Adrenal gland (tissue), 9 donors: ENCODE measurements at regions not wholly inside any gene's neighbourhood (a gene's known extent, or its start where the extent isn't known, plus 50 kb on each side); places are given as distances from the start of the nearest gene placed in this dataset.
A peak's percentile ranks its signal among the peaks of the same experiment; 100 is the strongest.

Experiments used
- DNase-seq, 7 donors: peaks; one replicate each; pipeline ENCODE4 v3.0.0-alpha.2; 2019 to 2020
- H3K27ac ChIP-seq, 5 donors: fragments of 200-600 bp; sonication (generic) in 4 of 5; 1 replicate in 3 of 5; 2 replicates in 2 of 5; pipeline versions ENCODE4 v1.5.1 to v1.8.0; 2016 to 2020; ENCODE audit warnings: mild to moderate bottlenecking in 1 of 5
- H3K27me3 ChIP-seq: fragments of 200-600 bp; 2 replicates; pipeline ENCODE4 v1.8.0; 2021
- H3K36me3 ChIP-seq, 2 donors: fragments of 200-600 bp; replicated peaks in 1 of 2; 1 replicate in 1 of 2; 2 replicates in 1 of 2; pipeline versions ENCODE4 v1.5.1 to v1.8.0; 2018 to 2022
- H3K4me1 ChIP-seq, 2 donors: fragments of 200-600 bp; replicated peaks in 1 of 2; 1 replicate in 1 of 2; 2 replicates in 1 of 2; pipeline versions ENCODE4 v1.5.1 to v1.8.0; 2018 to 2021
- H3K4me3 ChIP-seq, 4 donors: fragments of 200-600 bp; sonication (generic) in 3 of 4; one replicate each; pipeline ENCODE4 v1.5.1; 2016 to 2018
- H3K9me3 ChIP-seq, 3 donors: fragments of 200-600 bp; sonication (generic) in 1 of 3; replicated peaks in 1 of 3; 1 replicate in 2 of 3; 2 replicates in 1 of 3; pipeline versions ENCODE4 v1.5.1 to v1.8.0; 2016 to 2021
- POLR2A ChIP-seq, 2 donors: fragments of 450-650 bp; IDR thresholded peaks; one replicate each; pipeline ENCODE4 v1.6.1; 2017; ENCODE audit warnings: antibody characterized with exemption in 2 of 2, mild to moderate bottlenecking in 2 of 2, moderate library complexity in 1 of 2
- WGBS, 4 donors: extraction: QIAGEN DNeasy Blood & Tissue Kit in 2 of 4; methylation state at CpG; one replicate each; pipeline versions ENCODE4 v1.1.5 to v1.1.7; 2013 to 2017; 5-methylcytosine and 5-hydroxymethylcytosine counted together
- intact Hi-C, 2 donors: fragments of 100-400 bp; cut with DNase I; formaldehyde crosslinking; loops; one replicate each; pipeline versions ENCODE4 v1.14.1 to v1.15.0; 2022 to 2023
- TF ChIP-seq, protein P1 (sequence below), 6 experiments: fragments of 450-650 bp in 4 of 6; fragments of 200-600 bp in 2 of 6; sonication (generic) in 1 of 6; IDR thresholded peaks; 1 replicate in 5 of 6; 2 replicates in 1 of 6; pipeline versions ENCODE4 v1.5.1 to v1.8.0; 2016 to 2021; ENCODE audit warnings: antibody characterized with exemption in 6 of 6, mild to moderate bottlenecking in 2 of 6, moderate library complexity in 1 of 6
- donor health status: healthy with polysubstance abuse.
- donor health status: Bipolar disorder and iron deficiency.
- donor health status: DM: yes; HTN: yes; CAD: no.
- donor health status: DM: no; HTN: no; CAD: no.
- donor health status: DM: no; HTN: no; CAD: no.

DNA sequence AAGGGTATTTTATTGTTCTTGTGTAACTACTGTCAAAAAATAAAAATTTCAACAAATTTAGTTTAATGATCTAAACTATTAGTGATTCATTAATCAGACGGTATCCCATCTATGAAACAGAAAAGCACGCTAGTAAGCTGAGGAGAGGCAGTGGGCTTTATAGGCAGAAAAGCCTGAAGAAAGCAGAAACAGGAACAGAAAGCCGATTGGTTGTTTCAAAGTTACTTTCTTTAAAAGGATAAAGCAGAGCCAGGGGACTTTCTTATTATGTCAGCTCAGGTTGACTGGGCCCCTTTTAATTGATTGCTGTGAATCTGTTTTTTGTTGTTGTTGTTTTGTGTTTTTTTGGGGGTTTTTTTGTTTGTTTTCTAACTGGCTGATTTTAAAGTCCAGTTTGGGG is 105.5 kb downstream of the TES start:
- no peaks in the 10 kb centered on the region for H3K36me3 ChIP-seq
- no peak for DNase-seq
- H3K4me3 ChIP-seq: no peak overlapping the region
- intact Hi-C loops: no loop called here
- TF ChIP-seq POLR2A (IDR thresholded peaks at IDR 0.05): no peak
- TF ChIP-seq, protein P1, sequence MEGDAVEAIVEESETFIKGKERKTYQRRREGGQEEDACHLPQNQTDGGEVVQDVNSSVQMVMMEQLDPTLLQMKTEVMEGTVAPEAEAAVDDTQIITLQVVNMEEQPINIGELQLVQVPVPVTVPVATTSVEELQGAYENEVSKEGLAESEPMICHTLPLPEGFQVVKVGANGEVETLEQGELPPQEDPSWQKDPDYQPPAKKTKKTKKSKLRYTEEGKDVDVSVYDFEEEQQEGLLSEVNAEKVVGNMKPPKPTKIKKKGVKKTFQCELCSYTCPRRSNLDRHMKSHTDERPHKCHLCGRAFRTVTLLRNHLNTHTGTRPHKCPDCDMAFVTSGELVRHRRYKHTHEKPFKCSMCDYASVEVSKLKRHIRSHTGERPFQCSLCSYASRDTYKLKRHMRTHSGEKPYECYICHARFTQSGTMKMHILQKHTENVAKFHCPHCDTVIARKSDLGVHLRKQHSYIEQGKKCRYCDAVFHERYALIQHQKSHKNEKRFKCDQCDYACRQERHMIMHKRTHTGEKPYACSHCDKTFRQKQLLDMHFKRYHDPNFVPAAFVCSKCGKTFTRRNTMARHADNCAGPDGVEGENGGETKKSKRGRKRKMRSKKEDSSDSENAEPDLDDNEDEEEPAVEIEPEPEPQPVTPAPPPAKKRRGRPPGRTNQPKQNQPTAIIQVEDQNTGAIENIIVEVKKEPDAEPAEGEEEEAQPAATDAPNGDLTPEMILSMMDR (IDR thresholded peaks at IDR 0.05): no peak
- no peak overlapping the region for H3K27ac ChIP-seq
- peaks cover 0 to 7% of the 10 kb centered on the region in 2 donors for H3K4me1 ChIP-seq
- H3K27me3 ChIP-seq: no peaks in the 10 kb centered on the region
- H3K9me3 ChIP-seq: no peaks in the 10 kb centered on the region
- 76 to 83% (median 78%) methylated on average over 3 of the region's 3 CpGs for WGBS, 4 donors

- H3K9me3 ChIP-seq: no peaks in the 10 kb centered on the region
- intact Hi-C loops: no loop called here
- H3K4me1 ChIP-seq: peaks cover 0 to 7% of the 10 kb centered on the region in 2 donors
- TF ChIP-seq, protein P1 (IDR thresholded peaks at IDR 0.05): no peak
- TF ChIP-seq POLR2A (IDR thresholded peaks at IDR 0.05): no peak
- DNase-seq: peak; percentile 74 to 88 (median 86)
- H3K36me3 ChIP-seq: no peaks in the 10 kb centered on the region
- WGBS, 4 donors: 32 to 52% (median 38%) methylated on average over 7 of the region's 7 CpGs
- no peak overlapping the region for H3K4me3 ChIP-seq
- no peaks in the 10 kb centered on the region for H3K27me3 ChIP-seq
- H3K27ac ChIP-seq: peak overlapping the region; percentile 57 to 86 (median 76)
These were observed 106.7 kb downstream of the TES start for GRCh38 chr7:116316838-116317628.

DNA sequence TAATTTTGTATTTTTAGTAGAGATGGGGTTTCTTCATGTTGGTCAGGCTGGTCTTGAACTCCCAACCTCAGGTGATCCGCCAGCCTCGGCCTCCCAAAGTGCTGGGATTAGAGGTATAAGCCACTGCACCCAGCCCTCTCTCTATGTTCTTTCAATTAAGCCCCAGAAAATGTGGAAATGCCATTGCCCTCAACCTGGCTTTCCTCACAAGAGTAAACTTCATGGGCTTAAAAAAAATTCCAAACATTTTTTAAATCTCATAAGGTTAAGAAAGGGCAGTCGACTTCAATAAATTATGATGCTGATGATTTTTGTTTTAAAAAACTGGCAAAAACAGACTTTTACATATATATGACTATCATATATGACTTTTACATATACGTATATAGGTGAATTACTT is 107.6 kb downstream of the TES start:
- DNase-seq: no peak
- TF ChIP-seq POLR2A (IDR thresholded peaks at IDR 0.05): no peak
- TF ChIP-seq, protein P1 (IDR thresholded peaks at IDR 0.05): no peak
- H3K36me3 ChIP-seq: no peaks in the 10 kb centered on the region
- 85 to 93% (median 88%) methylated on average over 4 of the region's 4 CpGs for WGBS, 4 donors
- peaks cover 0 to 7% of the 10 kb centered on the region in 2 donors for H3K4me1 ChIP-seq
- H3K4me3 ChIP-seq: no peak overlapping the region
- no peaks in the 10 kb centered on the region for H3K9me3 ChIP-seq
- H3K27ac ChIP-seq: no peak overlapping the region
- intact Hi-C loops: no loop called here
- no peaks in the 10 kb centered on the region for H3K27me3 ChIP-seq

GRCh38 chr7:116322541-116322940 is 112.2 kb downstream of the TES start:
- 81 to 87% (median 86%) methylated on average over 2 of the region's 2 CpGs for WGBS, 4 donors

More at GRCh38 chr7:116322541-116322940, 112.2 kb downstream of the TES start:
- Histone ChIP-seq H3K27me3 (no peaks in the 10 kb centered on the region), H3K4me1 (no peaks in the 10 kb centered on the region), H3K36me3 (no peaks in the 10 kb centered on the region), H3K27ac (no peak overlapping the region), H3K9me3 (no peaks in the 10 kb centered on the region), H3K4me3 (no peak overlapping the region)
- TF ChIP-seq, protein P1 (IDR thresholded peaks at IDR 0.05): no peak
- TF ChIP-seq POLR2A (IDR thresholded peaks at IDR 0.05): no peak
- DNase-seq: no peak
- intact Hi-C loops: no loop called here
